ENCODE measurements at regions not wholly inside any gene's neighbourhood (a gene's known extent, or its start where the extent isn't known, plus 50 kb on each side); places are given as distances from the start of the nearest gene placed in this dataset.

GRCh38 chr6:119497988-119498727 is 148.6 kb upstream of the MAN1A1 start (continued):
- no peak for TF ChIP-seq E2F1 (CRISPR knock-in tag; IDR thresholded peaks at IDR 0.05)
- no peak for TF ChIP-seq NFE2L2 (IDR thresholded peaks at IDR 0.05; ENCODE audit: low read length)
- TF ChIP-seq ZNF441 (CRISPR knock-in tag; IDR thresholded peaks at IDR 0.05; ENCODE audit: borderline replicate concordance), result no peak
- TF ChIP-seq FOXP1 (IDR thresholded peaks at IDR 0.05), result no peak
- TF ChIP-seq FOXP1 (CRISPR knock-in tag; IDR thresholded peaks at IDR 0.05), result peak; percentile 84
- no peak for TF ChIP-seq SPEN (CRISPR knock-in tag; IDR thresholded peaks at IDR 0.05; ENCODE audit: low read depth)
- TF ChIP-seq, protein P1, sequence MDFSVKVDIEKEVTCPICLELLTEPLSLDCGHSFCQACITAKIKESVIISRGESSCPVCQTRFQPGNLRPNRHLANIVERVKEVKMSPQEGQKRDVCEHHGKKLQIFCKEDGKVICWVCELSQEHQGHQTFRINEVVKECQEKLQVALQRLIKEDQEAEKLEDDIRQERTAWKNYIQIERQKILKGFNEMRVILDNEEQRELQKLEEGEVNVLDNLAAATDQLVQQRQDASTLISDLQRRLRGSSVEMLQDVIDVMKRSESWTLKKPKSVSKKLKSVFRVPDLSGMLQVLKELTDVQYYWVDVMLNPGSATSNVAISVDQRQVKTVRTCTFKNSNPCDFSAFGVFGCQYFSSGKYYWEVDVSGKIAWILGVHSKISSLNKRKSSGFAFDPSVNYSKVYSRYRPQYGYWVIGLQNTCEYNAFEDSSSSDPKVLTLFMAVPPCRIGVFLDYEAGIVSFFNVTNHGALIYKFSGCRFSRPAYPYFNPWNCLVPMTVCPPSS (IDR thresholded peaks at IDR 0.05), result no peak
- TF ChIP-seq TRIM24 (CRISPR knock-in tag; IDR thresholded peaks at IDR 0.05), result no peak
- TF ChIP-seq FOXA3 (CRISPR knock-in tag; IDR thresholded peaks at IDR 0.05), result peak; percentile 81
- no peak for TF ChIP-seq ZBTB1 (CRISPR knock-in tag; IDR thresholded peaks at IDR 0.05; ENCODE audit: borderline replicate concordance)
- no peak for TF ChIP-seq NPAS2 (CRISPR knock-in tag; IDR thresholded peaks at IDR 0.05; ENCODE audit: borderline replicate concordance)
- TF ChIP-seq MTA1 (CRISPR knock-in tag; IDR thresholded peaks at IDR 0.05; ENCODE audit: borderline replicate concordance), result no peak
- no peak for TF ChIP-seq CBX1 (IDR thresholded peaks at IDR 0.05; ENCODE audit: low read depth)
- no peak for TF ChIP-seq NCOA1 (CRISPR knock-in tag; IDR thresholded peaks at IDR 0.05)
- no peak for TF ChIP-seq ZFYVE20 (CRISPR knock-in tag; IDR thresholded peaks at IDR 0.05; ENCODE audit: borderline replicate concordance, low read depth)
- no peak for TF ChIP-seq ATM (IDR thresholded peaks at IDR 0.05; ENCODE audit: borderline replicate concordance)
- TF ChIP-seq ZNF160 (CRISPR knock-in tag; IDR thresholded peaks at IDR 0.05), result no peak
- no peak for TF ChIP-seq ZSCAN31 (CRISPR knock-in tag; IDR thresholded peaks at IDR 0.05; ENCODE audit: low read depth)
- TF ChIP-seq ZBTB37 (CRISPR knock-in tag; IDR thresholded peaks at IDR 0.05), result no peak
- no peak for TF ChIP-seq ZFP82 (CRISPR knock-in tag; IDR thresholded peaks at IDR 0.05; ENCODE audit: borderline replicate concordance)
- TF ChIP-seq ZMYM2 (CRISPR knock-in tag; IDR thresholded peaks at IDR 0.05), result no peak
- no peak for TF ChIP-seq PHF20 (CRISPR knock-in tag; IDR thresholded peaks at IDR 0.05)
- no peak for TF ChIP-seq IKZF5 (CRISPR knock-in tag; IDR thresholded peaks at IDR 0.05)
- peak; percentile 65; the same call in 1 of the 2 replicates for TF ChIP-seq ISL2 (CRISPR knock-in tag; IDR thresholded peaks at IDR 0.05)
- TF ChIP-seq HMG20A (CRISPR knock-in tag; IDR thresholded peaks at IDR 0.05; ENCODE audit: borderline replicate concordance), result peak; percentile 58; the same call in 1 of the 2 replicates
- TF ChIP-seq ZNF124 (CRISPR knock-in tag; IDR thresholded peaks at IDR 0.05), result no peak
- TF ChIP-seq POLR2A (IDR thresholded peaks at IDR 0.05; ENCODE audit: insufficient read depth in 1 of 2, low read depth in 2 of 2, low read length in 2 of 2), result no peak
